CD14-positive monocyte (primary cell): ENCODE measurements at regions not wholly inside any gene's neighbourhood (a gene's known extent, or its start where the extent isn't known, plus 50 kb on each side); places are given as distances from the start of the nearest gene placed in this dataset.
A peak's percentile ranks its signal among the peaks of the same experiment; 100 is the strongest.

Source experiments
- DNase-seq, 3 donors: peaks; one replicate each; pipeline ENCODE4 v3.0.0-alpha.2; 2011 to 2022
- H2AFZ ChIP-seq: 2 replicates; pipeline ENCODE4 v1.6.0; 2012; ENCODE audit warnings: mild to moderate bottlenecking, low read depth, low read length, inconsistent platforms; ENCODE audit not compliant: insufficient read depth, poor library complexity, severe bottlenecking
- H3K27ac ChIP-seq, 2 donors: 1 replicate in 1 of 2; 2 replicates in 1 of 2; pipeline ENCODE4 v1.5.1; 2012 to 2013; ENCODE audit warnings: low read length in 2 of 2, control low read depth in 1 of 2, inconsistent platforms in 1 of 2, low read depth in 1 of 2, mild to moderate bottlenecking in 1 of 2
- H3K27me3 ChIP-seq, 2 donors: one replicate each; pipeline versions ENCODE4 v1.6.0 to v1.6.1; 2011 to 2013; ENCODE audit warnings: low read length in 2 of 2; ENCODE audit not compliant: control insufficient read depth in 2 of 2, insufficient read depth in 2 of 2
- H3K36me3 ChIP-seq, 2 donors: replicated peaks in 1 of 2; 1 replicate in 1 of 2; 2 replicates in 1 of 2; pipeline versions ENCODE4 v1.5.1 to v1.6.1; 2012 to 2013; ENCODE audit warnings: low read length in 2 of 2, control low read depth in 1 of 2, inconsistent platforms in 1 of 2, mild to moderate bottlenecking in 1 of 2; ENCODE audit not compliant: insufficient read depth in 2 of 2, control insufficient read depth in 1 of 2
- H3K4me1 ChIP-seq, 2 donors: 1 replicate in 1 of 2; 2 replicates in 1 of 2; pipeline versions ENCODE4 v1.5.1 to v1.6.1; 2012 to 2013; ENCODE audit warnings: low read length in 2 of 2, control low read depth in 1 of 2, inconsistent platforms in 1 of 2, mild to moderate bottlenecking in 1 of 2, moderate library complexity in 1 of 2; ENCODE audit not compliant: insufficient read depth in 2 of 2, control insufficient read depth in 1 of 2
- H3K4me2 ChIP-seq: replicated peaks from 2 replicates; pipeline ENCODE3; 2012; ENCODE audit warnings: low read length, moderate library complexity, mild to moderate bottlenecking; ENCODE audit not compliant: poor library complexity, severe bottlenecking; ENCODE audit errors: extremely low read depth
- H3K4me3 ChIP-seq, 3 experiments: fragments of 200-600 bp in 1 of 3; sonication (generic) in 1 of 3; replicated peaks in 1 of 3; 1 replicate in 2 of 3; 2 replicates in 1 of 3; pipeline ENCODE4 v1.5.1; 2011 to 2013; ENCODE audit warnings: low read length in 3 of 3, mild to moderate bottlenecking in 3 of 3, control low read depth in 2 of 3, low read depth in 2 of 3, inconsistent platforms in 1 of 3, moderate library complexity in 1 of 3
- H3K79me2 ChIP-seq: 2 replicates; pipeline ENCODE4 v1.6.0; 2012; ENCODE audit warnings: mild to moderate bottlenecking, control low read depth, inconsistent platforms, low read length, moderate library complexity; ENCODE audit not compliant: insufficient read depth
- H3K9ac ChIP-seq: 2 replicates; pipeline ENCODE4 v1.6.0; 2017; ENCODE audit warnings: low read length, mild to moderate bottlenecking; ENCODE audit not compliant: insufficient read depth, poor library complexity, severe bottlenecking
- H3K9me3 ChIP-seq, 2 donors: replicated peaks in 1 of 2; 1 replicate in 1 of 2; 2 replicates in 1 of 2; pipeline versions ENCODE4 v1.5.1 to v1.6.1; 2012 to 2013; ENCODE audit warnings: low read length in 2 of 2, control low read depth in 1 of 2; ENCODE audit not compliant: control insufficient read depth in 1 of 2, insufficient read depth in 1 of 2
- H4K20me1 ChIP-seq: 2 replicates; pipeline ENCODE4 v1.6.0; 2012; ENCODE audit warnings: mild to moderate bottlenecking, low read length, control low read depth, moderate library complexity; ENCODE audit not compliant: insufficient read depth
- H3K27ac Mint-ChIP-seq, 7 donors: one replicate each; pipeline ENCODE4 v1.8.0; 2020; ENCODE audit warnings: mild to moderate bottlenecking in 7 of 7, mixed read lengths in 7 of 7, moderate library complexity in 6 of 7, inconsistent platforms in 2 of 7
- H3K27me3 Mint-ChIP-seq, 3 donors: one replicate each; pipeline ENCODE4 v1.8.0; 2021 to 2022; ENCODE audit warnings: low read depth in 3 of 3, mild to moderate bottlenecking in 3 of 3, mixed read lengths in 3 of 3, moderate library complexity in 3 of 3, inconsistent platforms in 1 of 3
- H3K36me3 Mint-ChIP-seq, 2 donors: one replicate each; pipeline ENCODE4 v1.8.0; 2020; ENCODE audit warnings: mixed read lengths in 2 of 2, inconsistent platforms in 1 of 2, mild to moderate bottlenecking in 1 of 2
- H3K4me1 Mint-ChIP-seq: one replicate; pipeline ENCODE4 v1.8.0; 2020; ENCODE audit warnings: mild to moderate bottlenecking, mixed read lengths
- H3K4me3 Mint-ChIP-seq, 2 donors: one replicate each; pipeline ENCODE4 v1.8.0; 2020; ENCODE audit warnings: mild to moderate bottlenecking in 2 of 2, mixed read lengths in 2 of 2, moderate library complexity in 1 of 2
- H3K9me3 Mint-ChIP-seq, 7 donors: one replicate each; pipeline ENCODE4 v1.8.0; 2020 to 2022; ENCODE audit warnings: mixed read lengths in 7 of 7, mild to moderate bottlenecking in 6 of 7, moderate library complexity in 6 of 7, inconsistent platforms in 2 of 7
- CTCF ChIP-seq: fragments of 200-600 bp; IDR thresholded peaks from one replicate; pipeline ENCODE4 v1.8.0; 2022; ENCODE audit warnings: antibody characterized with exemption, mild to moderate bottlenecking
- WGBS: methylation state at CpG from one replicate; pipeline ENCODE4 v1.1.5; 2013; ENCODE audit warnings: missing lambda C conversion rate; ENCODE audit not compliant: insufficient coverage; 5-methylcytosine and 5-hydroxymethylcytosine counted together
- intact Hi-C, 2 donors: fragments of 100-400 bp; cut with micrococcal nuclease; formaldehyde crosslinking; loops; one replicate each; pipeline versions ENCODE4 v1.15.0 to v1.15.1; 2023

DNA sequence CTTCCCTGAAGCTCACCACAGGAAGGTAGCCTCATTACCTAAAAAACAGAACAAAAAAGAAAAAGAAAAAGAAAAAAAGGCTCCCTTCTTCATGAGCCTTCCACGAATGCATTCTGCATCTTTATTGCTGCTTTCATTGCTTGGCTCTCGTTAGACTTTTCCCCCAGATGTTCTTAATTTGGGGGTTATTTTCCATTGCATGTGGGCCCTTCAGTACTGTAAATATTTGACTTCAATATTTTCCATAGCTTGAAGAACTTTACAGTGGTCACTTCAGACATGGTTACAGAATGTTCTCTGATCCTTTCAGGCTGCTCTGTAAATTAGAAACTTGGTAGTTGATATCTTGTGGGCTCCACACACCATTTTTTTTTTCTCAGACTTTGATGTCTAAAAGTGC, 65.6 kb upstream of the COPS8 start:
- intact Hi-C loops, result loop anchor here in 1 of 2 donors (5.0 kb wide), 1 partner anchor 48 kb away; no protein-coding TSS in a partner anchor
- Histone ChIP-seq H4K20me1 (no peaks in the 10 kb centered on the region), H3K27ac (no peak overlapping the region), H3K4me3 (no peak overlapping the region), H3K27me3 (no peaks in the 10 kb centered on the region), H3K9ac (no peak overlapping the region), H3K36me3 (no peaks in the 10 kb centered on the region), H3K9me3 (peaks cover 4 to 5% of the 10 kb centered on the region in 2 donors), H2AFZ (no peak overlapping the region), H3K4me2 (no peak overlapping the region), H3K4me1 (no peaks in the 10 kb centered on the region), H3K79me2 (no peaks in the 10 kb centered on the region)
- peaks cover 12 to 17% (median 16%) of the 10 kb centered on the region in 3 donors for H3K27me3 Mint-ChIP-seq
- no peak for DNase-seq
- no peaks in the 10 kb centered on the region for H3K36me3 Mint-ChIP-seq
- WGBS, result no CpG with 5 or more reads among the region's 2 CpGs
- H3K27ac Mint-ChIP-seq, result peak overlapping the region in 1 of 7 donors; percentile 16
- no peak overlapping the region for H3K4me3 Mint-ChIP-seq
- H3K4me1 Mint-ChIP-seq, result peaks cover 11% of the 10 kb centered on the region
- H3K9me3 Mint-ChIP-seq, result peaks cover 0 to 10% (median 8%) of the 10 kb centered on the region in 7 donors
- TF ChIP-seq CTCF, result no peak

- no peaks in the 10 kb centered on the region for H3K79me2 ChIP-seq
- H3K27me3 Mint-ChIP-seq, result peaks cover 11 to 14% (median 12%) of the 10 kb centered on the region in 3 donors
- no peaks in the 10 kb centered on the region for H3K4me1 ChIP-seq
- no peak overlapping the region for H3K4me3 ChIP-seq
- no peak for TF ChIP-seq CTCF
- peaks cover 0 to 8% (median 8%) of the 10 kb centered on the region in 7 donors for H3K9me3 Mint-ChIP-seq
- no peak overlapping the region for H3K27ac ChIP-seq
- H3K4me2 ChIP-seq, result no peak overlapping the region
- H3K9ac ChIP-seq, result no peak overlapping the region
- intact Hi-C loops, result loop anchor here in 1 of 2 donors (5.0 kb wide), 1 partner anchor 50 kb away; no protein-coding TSS in a partner anchor
- peaks cover 4 to 5% of the 10 kb centered on the region in 2 donors for H3K9me3 ChIP-seq
- no peaks in the 10 kb centered on the region for H3K27me3 ChIP-seq
- 96% methylated on average over 3 of the region's 8 CpGs for WGBS
- H4K20me1 ChIP-seq, result no peaks in the 10 kb centered on the region
- H3K36me3 Mint-ChIP-seq, result no peaks in the 10 kb centered on the region
- H3K36me3 ChIP-seq, result no peaks in the 10 kb centered on the region
- H3K4me1 Mint-ChIP-seq, result peaks cover 11% of the 10 kb centered on the region
- no peak overlapping the region for H3K27ac Mint-ChIP-seq
- H3K4me3 Mint-ChIP-seq, result no peak overlapping the region
- no peak for DNase-seq
- H2AFZ ChIP-seq, result no peak overlapping the region
Measured at GRCh38 chr2:237022533-237022932, 63.2 kb upstream of the COPS8 start.
